Thyroid gland (tissue), 4 donors: ENCODE measurements at regions not wholly inside any gene's neighbourhood (a gene's known extent, or its start where the extent isn't known, plus 50 kb on each side); places are given as distances from the start of the nearest gene placed in this dataset.

ENCODE experiments used
- DNase-seq, 2 donors: peaks; one replicate each; pipeline ENCODE4 v3.0.0-alpha.2; 2019
- H3K27ac ChIP-seq, 3 donors: fragments of 200-600 bp; sonication (generic); 1 replicate in 2 of 3; 2 replicates in 1 of 3; pipeline ENCODE4 v1.5.1; 2016 to 2019; ENCODE audit warnings: mild to moderate bottlenecking in 1 of 3, moderate library complexity in 1 of 3
- H3K27me3 ChIP-seq: fragments of 200-600 bp; sonication (generic); one replicate; pipeline ENCODE4 v1.5.1; 2019
- H3K36me3 ChIP-seq, 2 donors: fragments of 200-600 bp; sonication (generic); one replicate each; pipeline ENCODE4 v1.5.1; 2016 to 2019
- H3K4me1 ChIP-seq, 2 donors: fragments of 200-600 bp; sonication (generic); one replicate each; pipeline ENCODE4 v1.5.1; 2017 to 2019
- H3K4me3 ChIP-seq, 3 donors: fragments of 200-600 bp; sonication (generic); replicated peaks in 1 of 3; 1 replicate in 2 of 3; 2 replicates in 1 of 3; pipeline ENCODE4 v1.5.1; 2016; ENCODE audit warnings: mild to moderate bottlenecking in 1 of 3
- H3K9me3 ChIP-seq: fragments of 200-600 bp; sonication (generic); one replicate; pipeline ENCODE4 v1.5.1; 2017
- CTCF ChIP-seq, 6 experiments: fragments of 200-600 bp in 3 of 6; fragments of 450-650 bp in 3 of 6; sonication (generic) in 3 of 6; IDR thresholded peaks; one replicate each; pipeline ENCODE4 v1.5.1; 2016 to 2019; ENCODE audit warnings: antibody characterized with exemption in 6 of 6, mild to moderate bottlenecking in 2 of 6, inconsistent platforms in 1 of 6, moderate library complexity in 1 of 6
- POLR2A ChIP-seq, 2 donors: fragments of 450-650 bp; IDR thresholded peaks; one replicate each; pipeline ENCODE4 v1.6.1; 2017; ENCODE audit warnings: antibody characterized with exemption in 2 of 2, mild to moderate bottlenecking in 2 of 2, moderate library complexity in 1 of 2
- WGBS, 2 donors: methylation state at CpG; one replicate each; pipeline ENCODE4 v1.1.5; 2017; 5-methylcytosine and 5-hydroxymethylcytosine counted together
- intact Hi-C: fragments of 100-400 bp; cut with DNase I; formaldehyde crosslinking; loops from one replicate; pipeline ENCODE4 v1.15.1; 2023

DNA sequence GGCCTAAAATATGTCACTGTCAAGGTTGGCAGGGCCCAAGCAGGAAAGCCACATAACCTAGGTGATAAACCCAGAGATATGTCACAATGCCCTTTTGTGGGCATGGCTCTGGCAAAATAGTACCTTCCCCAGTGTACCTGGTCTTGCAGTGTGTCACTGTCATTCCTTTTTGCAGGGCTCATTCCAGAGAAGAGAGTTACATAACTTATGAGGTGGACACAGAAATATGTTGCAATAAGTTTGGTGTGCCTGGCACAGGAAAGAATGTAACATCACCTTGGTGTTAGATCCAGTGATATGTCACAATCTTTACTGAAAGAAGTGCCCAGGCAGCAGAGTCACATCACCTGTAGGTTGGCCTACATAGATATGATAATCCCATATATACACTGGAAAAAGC is 910.8 kb upstream of the TSPY4 start:
- Histone ChIP-seq H3K4me1 (no peaks in the 10 kb centered on the region), H3K27me3 (no peaks in the 10 kb centered on the region), H3K4me3 (no peak overlapping the region), H3K27ac (no peak overlapping the region), H3K9me3 (no peaks in the 10 kb centered on the region), H3K36me3 (no peaks in the 10 kb centered on the region)
- intact Hi-C loops = no loop called here
- DNase-seq = no peak
- no peak for TF ChIP-seq CTCF (IDR thresholded peaks at IDR 0.05)

DNA sequence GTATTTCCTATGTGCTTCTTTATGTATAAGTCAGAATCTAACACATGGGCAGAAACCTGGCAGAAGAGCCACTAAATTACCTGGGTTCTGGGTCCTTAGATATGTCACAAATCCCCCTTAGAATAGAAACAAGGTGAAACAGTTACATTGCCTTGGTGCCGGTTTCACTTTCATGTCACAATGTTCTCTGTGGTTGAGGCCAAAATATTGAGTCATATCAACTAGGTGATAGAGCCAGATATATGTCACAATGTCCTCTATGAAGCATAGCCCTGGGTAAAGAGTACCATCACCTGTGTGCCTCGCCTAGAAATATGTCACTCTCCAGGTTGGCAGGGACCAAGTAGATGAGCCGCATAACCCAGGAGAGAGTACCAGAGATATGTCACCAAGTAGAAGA is 899.8 kb upstream of the TSPY4 start:
- intact Hi-C loops = no loop called here
- DNase-seq = no peak
- H3K9me3 ChIP-seq = no peaks in the 10 kb centered on the region
- H3K4me3 ChIP-seq = no peak overlapping the region
- WGBS, 2 donors = 58% methylated on average over 3 of the region's 3 CpGs; no CpG with 5 or more reads in 1 of the 2 donors
- TF ChIP-seq POLR2A (IDR thresholded peaks at IDR 0.05) = no peak
- TF ChIP-seq CTCF (IDR thresholded peaks at IDR 0.05) = no peak
- H3K27ac ChIP-seq = no peak overlapping the region
- H3K36me3 ChIP-seq = no peaks in the 10 kb centered on the region
- no peaks in the 10 kb centered on the region for H3K4me1 ChIP-seq
- H3K27me3 ChIP-seq = no peaks in the 10 kb centered on the region

- DNase-seq = no peak
- 87 to 100% methylated on average over 2 of the region's 2 CpGs for WGBS, 2 donors
- H3K27ac ChIP-seq = no peak overlapping the region
- intact Hi-C loops = no loop called here
- no peaks in the 10 kb centered on the region for H3K9me3 ChIP-seq
- TF ChIP-seq CTCF (IDR thresholded peaks at IDR 0.05) (no peak), POLR2A (IDR thresholded peaks at IDR 0.05) (no peak)
- no peaks in the 10 kb centered on the region for H3K36me3 ChIP-seq
- no peak overlapping the region for H3K4me3 ChIP-seq
- H3K27me3 ChIP-seq = no peaks in the 10 kb centered on the region
- no peaks in the 10 kb centered on the region for H3K4me1 ChIP-seq
Measured at GRCh38 chrY:8442097-8442496, 895.2 kb upstream of the TSPY4 start.

GRCh38 chrY:8452963-8453362 is 884.3 kb upstream of the TSPY4 start:
- no peak for DNase-seq
- no peaks in the 10 kb centered on the region for H3K9me3 ChIP-seq
- H3K27ac ChIP-seq = no peak overlapping the region
- WGBS, 2 donors = 100% methylated on average over 1 of the region's 1 CpG
- no peak overlapping the region for H3K4me3 ChIP-seq
- TF ChIP-seq POLR2A (IDR thresholded peaks at IDR 0.05) (no peak), CTCF (IDR thresholded peaks at IDR 0.05) (no peak)
- intact Hi-C loops = no loop called here
- H3K27me3 ChIP-seq = no peaks in the 10 kb centered on the region
- no peaks in the 10 kb centered on the region for H3K36me3 ChIP-seq
- no peaks in the 10 kb centered on the region for H3K4me1 ChIP-seq

- Histone ChIP-seq H3K27me3 (no peaks in the 10 kb centered on the region), H3K4me3 (no peak overlapping the region), H3K36me3 (no peaks in the 10 kb centered on the region), H3K27ac (no peak overlapping the region), H3K9me3 (no peaks in the 10 kb centered on the region), H3K4me1 (no peaks in the 10 kb centered on the region)
- intact Hi-C loops = no loop called here
- TF ChIP-seq POLR2A (IDR thresholded peaks at IDR 0.05) (no peak), CTCF (IDR thresholded peaks at IDR 0.05) (no peak)
- DNase-seq = no peak
Measured at GRCh38 chrY:8466813-8467212, 870.5 kb upstream of the TSPY4 start.
